ENCODE measurements at regions not wholly inside any gene's neighbourhood (a gene's known extent, or its start where the extent isn't known, plus 50 kb on each side); places are given as distances from the start of the nearest gene placed in this dataset.
"Not testable (repeated sequence)": the region's sequence is repeated elsewhere in the genome, so short reads cannot be mapped to it uniquely, and the experiment has no call there.

- DNase-seq = no peak
These were observed 615.6 kb upstream of the ADAMTS9 start for GRCh38 chr3:65303431-65303830.

- no peak for DNase-seq
These were observed 603.8 kb upstream of the ADAMTS9 start for GRCh38 chr3:65291448-65292125.

- no peak for DNase-seq
These were observed 601.0 kb upstream of the ADAMTS9 start for GRCh38 chr3:65288776-65289175.

- DNase-seq = no peak
These were observed 598.2 kb upstream of the ADAMTS9 start for GRCh38 chr3:65285956-65286355.

GRCh38 chr3:65284961-65285360 lies 597.2 kb upstream of the ADAMTS9 start:
- no peak for DNase-seq

GRCh38 chr3:65284546-65284945 lies 596.7 kb upstream of the ADAMTS9 start:
- no peak for DNase-seq

GRCh38 chr3:65279225-65279782 lies 591.5 kb upstream of the ADAMTS9 start:
- DNase-seq = no peak

- DNase-seq = no peak
These were observed 590.0 kb upstream of the ADAMTS9 start for GRCh38 chr3:65277798-65278197.

GRCh38 chr3:65276551-65276950 lies 588.8 kb upstream of the ADAMTS9 start:
- no peak for DNase-seq

GRCh38 chr3:65268426-65268825 lies 580.6 kb upstream of the ADAMTS9 start:
- no peak for DNase-seq

GRCh38 chr3:65265942-65266590 lies 578.3 kb upstream of the ADAMTS9 start:
- no peak for DNase-seq

- no peak for DNase-seq
These were observed 577.7 kb upstream of the ADAMTS9 start for GRCh38 chr3:65265511-65265910.

GRCh38 chr3:65262548-65262947 lies 574.7 kb upstream of the ADAMTS9 start:
- no peak for DNase-seq

GRCh38 chr3:65259946-65260345 lies 572.1 kb upstream of the ADAMTS9 start:
- no peak for DNase-seq

GRCh38 chr3:65252914-65253313 lies 565.1 kb upstream of the ADAMTS9 start:
- not testable (repeated sequence) for DNase-seq

- no peak for DNase-seq
These were observed 564.5 kb upstream of the ADAMTS9 start for GRCh38 chr3:65252266-65252665.

- DNase-seq = no peak
These were observed 563.6 kb upstream of the ADAMTS9 start for GRCh38 chr3:65251375-65251774.

- DNase-seq = no peak
These were observed 558.8 kb upstream of the ADAMTS9 start for GRCh38 chr3:65246561-65246960.

GRCh38 chr3:65245133-65246063 lies 557.6 kb upstream of the ADAMTS9 start:
- no peak for DNase-seq

- DNase-seq = no peak
These were observed 552.6 kb upstream of the ADAMTS9 start for GRCh38 chr3:65240366-65240765.

- DNase-seq = no peak
These were observed 550.9 kb upstream of the ADAMTS9 start for GRCh38 chr3:65238652-65239051.

GRCh38 chr3:65234499-65234898 lies 546.7 kb upstream of the ADAMTS9 start:
- DNase-seq = no peak

GRCh38 chr3:65233561-65233960 lies 545.8 kb upstream of the ADAMTS9 start:
- no peak for DNase-seq
